Transverse colon (tissue), 4 donors: ENCODE measurements at regions not wholly inside any gene's neighbourhood (a gene's known extent, or its start where the extent isn't known, plus 50 kb on each side); places are given as distances from the start of the nearest gene placed in this dataset.

Experiments
- DNase-seq: peaks from one replicate; pipeline ENCODE4 v3.0.0-alpha.2; 2019
- H3K27ac ChIP-seq, 4 donors: fragments of 200-600 bp; sonication (generic); 2 replicates each; pipeline ENCODE4 v1.5.1; 2016 to 2018; ENCODE audit warnings: inconsistent platforms in 4 of 4
- H3K27me3 ChIP-seq: fragments of 200-600 bp; sonication (generic); 2 replicates; pipeline ENCODE4 v1.5.1; 2017; ENCODE audit warnings: inconsistent platforms
- H3K36me3 ChIP-seq, 4 donors: fragments of 200-600 bp; sonication (generic); 2 replicates each; pipeline ENCODE4 v1.5.1; 2017 to 2019; ENCODE audit warnings: inconsistent platforms in 4 of 4
- H3K4me1 ChIP-seq, 4 donors: fragments of 200-600 bp; sonication (generic); 2 replicates each; pipeline ENCODE4 v1.5.1; 2017 to 2020; ENCODE audit warnings: inconsistent platforms in 4 of 4
- H3K4me3 ChIP-seq, 4 donors: fragments of 200-600 bp; sonication (generic); 1 replicate in 1 of 4; 2 replicates in 3 of 4; pipeline versions ENCODE4 v1.5.1 to v1.6.1; 2017 to 2019; ENCODE audit warnings: inconsistent platforms in 4 of 4
- H3K9me3 ChIP-seq, 2 donors: fragments of 200-600 bp; sonication (generic); 2 replicates each; pipeline ENCODE4 v1.5.1; 2017 to 2019; ENCODE audit warnings: inconsistent platforms in 2 of 2
- CTCF ChIP-seq, 5 experiments: fragments of 200-600 bp in 3 of 5; fragments of 450-650 bp in 2 of 5; sonication (generic) in 3 of 5; IDR thresholded peaks; 1 replicate in 2 of 5; 2 replicates in 3 of 5; pipeline ENCODE4 v1.5.1; 2016 to 2017; ENCODE audit warnings: antibody characterized with exemption in 5 of 5, inconsistent platforms in 3 of 5, mild to moderate bottlenecking in 2 of 5, moderate library complexity in 1 of 5
- EP300 ChIP-seq: sonication (generic); formaldehyde crosslinking; IDR thresholded peaks from one replicate; pipeline ENCODE4 v1.6.1; 2017; ENCODE audit warnings: antibody characterized with exemption, low read depth
- POLR2A ChIP-seq: fragments of 450-650 bp; IDR thresholded peaks from one replicate; pipeline ENCODE4 v1.6.1; 2016; ENCODE audit warnings: antibody characterized with exemption, mild to moderate bottlenecking, moderate library complexity
- POLR2AphosphoS5 ChIP-seq, 3 donors: sonication (generic); formaldehyde crosslinking; IDR thresholded peaks; one replicate each; pipeline ENCODE4 v1.6.1; 2016; ENCODE audit warnings: antibody characterized with exemption in 3 of 3
- WGBS, 2 donors: methylation state at CpG; one replicate each; pipeline ENCODE4 v1.1.5; 2018; ENCODE audit warnings: low coverage in 1 of 2; 5-methylcytosine and 5-hydroxymethylcytosine counted together
- in situ Hi-C, 4 donors: fragments of 200-750 bp; cut with MboI; loops; one replicate each; pipeline versions ENCODE4 v1.15.0 to v1.15.1; 2017; ENCODE audit warnings: low sequenced_read_pairs in 3 of 4, low pct_ligation_motif_present in 1 of 4, low pct_unique_long_range_greater_than_20kb in 1 of 4
- intact Hi-C: fragments of 100-400 bp; cut with DNase I; formaldehyde crosslinking; loops from one replicate; pipeline ENCODE4 v1.15.1; 2023; ENCODE audit warnings: low total_unique reads

- intact Hi-C loops, result no loop called here
- 70 to 92% methylated on average over 6 of the region's 6 CpGs for WGBS, 2 donors
- no peak for DNase-seq
- no peaks in the 10 kb centered on the region for H3K9me3 ChIP-seq
- in situ Hi-C loops, result no loop called here
- no peak overlapping the region for H3K4me3 ChIP-seq
- H3K4me1 ChIP-seq, result no peaks in the 10 kb centered on the region
- no peaks in the 10 kb centered on the region for H3K36me3 ChIP-seq
- H3K27me3 ChIP-seq, result no peaks in the 10 kb centered on the region
- H3K27ac ChIP-seq, result no peak overlapping the region
- no peak for TF ChIP-seq EP300
- TF ChIP-seq POLR2AphosphoS5 (IDR thresholded peaks at IDR 0.05), result no peak
- TF ChIP-seq POLR2A, result no peak
- TF ChIP-seq CTCF (IDR thresholded peaks at IDR 0.05), result no peak
Measured at GRCh38 chr17:13727441-13728171, 125.9 kb upstream of the HS3ST3A1 start.

GRCh38 chr17:13728781-13729180 is 127.1 kb upstream of the HS3ST3A1 start:
- H3K4me1 ChIP-seq, result no peaks in the 10 kb centered on the region
- in situ Hi-C loops (no loop called here), intact Hi-C loops (no loop called here)
- H3K4me3 ChIP-seq, result no peak overlapping the region
- H3K9me3 ChIP-seq, result no peaks in the 10 kb centered on the region
- H3K27me3 ChIP-seq, result no peaks in the 10 kb centered on the region
- no peak for TF ChIP-seq POLR2A
- no peak for TF ChIP-seq EP300
- no peak for TF ChIP-seq CTCF (IDR thresholded peaks at IDR 0.05)
- no peak for TF ChIP-seq POLR2AphosphoS5 (IDR thresholded peaks at IDR 0.05)
- WGBS, 2 donors, result 39 to 48% methylated on average over 4 of the region's 4 CpGs
- no peak for DNase-seq
- no peaks in the 10 kb centered on the region for H3K36me3 ChIP-seq
- no peak overlapping the region for H3K27ac ChIP-seq

- H3K27ac ChIP-seq, result no peak overlapping the region
- H3K4me1 ChIP-seq, result no peaks in the 10 kb centered on the region
- H3K36me3 ChIP-seq, result no peaks in the 10 kb centered on the region
- H3K27me3 ChIP-seq, result no peaks in the 10 kb centered on the region
- in situ Hi-C loops (no loop called here), intact Hi-C loops (no loop called here)
- no peak overlapping the region for H3K4me3 ChIP-seq
- no peak for TF ChIP-seq CTCF (IDR thresholded peaks at IDR 0.05)
- no peak for TF ChIP-seq POLR2AphosphoS5 (IDR thresholded peaks at IDR 0.05)
- no peak for TF ChIP-seq POLR2A
- no peak for TF ChIP-seq EP300
- no peaks in the 10 kb centered on the region for H3K9me3 ChIP-seq
- no peak for DNase-seq
- 76 to 77% methylated on average over 6 to 10 of the region's 10 CpGs for WGBS, 2 donors
Measured at GRCh38 chr17:13729466-13730134, 127.9 kb upstream of the HS3ST3A1 start.

- no peak overlapping the region for H3K4me3 ChIP-seq
- WGBS, 2 donors, result 44 to 57% methylated on average over 1 of the region's 1 CpG
- H3K27me3 ChIP-seq, result no peaks in the 10 kb centered on the region
- in situ Hi-C loops, result no loop called here
- no peak for DNase-seq
- intact Hi-C loops, result no loop called here
- no peaks in the 10 kb centered on the region for H3K4me1 ChIP-seq
- H3K36me3 ChIP-seq, result no peaks in the 10 kb centered on the region
- H3K27ac ChIP-seq, result no peak overlapping the region
- TF ChIP-seq CTCF (IDR thresholded peaks at IDR 0.05), result no peak
- TF ChIP-seq POLR2A, result no peak
- no peak for TF ChIP-seq POLR2AphosphoS5 (IDR thresholded peaks at IDR 0.05)
- TF ChIP-seq EP300, result no peak
- H3K9me3 ChIP-seq, result no peaks in the 10 kb centered on the region
Measured at GRCh38 chr17:13734880-13735279, 133.2 kb upstream of the HS3ST3A1 start.
